SU-DHL-6 (cell line): ENCODE measurements at regions not wholly inside any gene's neighbourhood (a gene's known extent, or its start where the extent isn't known, plus 50 kb on each side); places are given as distances from the start of the nearest gene placed in this dataset.

Experiments
- H2AFZ ChIP-seq: fragments of 200-600 bp; sonication (generic); 2 replicates; pipeline ENCODE4 v1.6.1; 2014; ENCODE audit warnings: low read depth, mild to moderate bottlenecking, moderate library complexity, mixed read lengths, antibody characterized with exemption, low read length; ENCODE audit not compliant: severe bottlenecking
- H3F3A ChIP-seq: fragments of 200-600 bp; shearing (Covaris generic); 2 replicates; pipeline ENCODE4 v1.6.0; 2016; ENCODE audit warnings: antibody characterized with exemption, mild to moderate bottlenecking; ENCODE audit not compliant: insufficient read depth
- H3K27ac ChIP-seq: fragments of 200-600 bp; sonication (generic); 2 replicates; pipeline ENCODE4 v1.5.1; 2016; ENCODE audit warnings: low read depth, mild to moderate bottlenecking, low read length, moderate library complexity, mixed read lengths
- H3K27me3 ChIP-seq: fragments of 200-600 bp; sonication (generic), shearing (Covaris generic); 2 replicates; pipeline ENCODE4 v1.6.0; 2014; ENCODE audit warnings: mild to moderate bottlenecking, low read length
- H3K36me3 ChIP-seq: fragments of 200-600 bp; sonication (generic); 2 replicates; pipeline ENCODE4 v1.6.1; 2014; ENCODE audit warnings: mild to moderate bottlenecking, low read length, mixed read lengths
- H3K4me2 ChIP-seq: fragments of 300-600, 200-600 bp; shearing (Covaris generic), sonication (generic); 2 replicates; pipeline ENCODE4 v1.6.0; 2014; ENCODE audit warnings: low read length, low read depth, mild to moderate bottlenecking; ENCODE audit not compliant: poor library complexity, severe bottlenecking
- H3K4me3 ChIP-seq: fragments of 200-600 bp; sonication (generic); 2 replicates; pipeline ENCODE4 v1.5.1; 2014; ENCODE audit warnings: antibody characterized with exemption, low read length, mild to moderate bottlenecking, mixed read lengths; ENCODE audit not compliant: insufficient read depth, poor library complexity, severe bottlenecking
- H3K79me2 ChIP-seq: fragments of 200-600 bp; sonication (generic); 2 replicates; pipeline ENCODE4 v1.6.1; 2014; ENCODE audit warnings: mild to moderate bottlenecking, low read length, moderate library complexity; ENCODE audit not compliant: insufficient read depth
- H3K9ac ChIP-seq: fragments of 200-600 bp; sonication (generic); 2 replicates; pipeline ENCODE4 v1.7.0; 2014; ENCODE audit warnings: mild to moderate bottlenecking, low read length
- H3K9me2 ChIP-seq: fragments of 200-600 bp; sonication (generic); replicated peaks from 2 replicates; pipeline ENCODE4 v1.6.1; 2014; ENCODE audit warnings: low read length; ENCODE audit not compliant: insufficient read depth
- H3K9me3 ChIP-seq: fragments of 200-600 bp; sonication (generic); 2 replicates; pipeline ENCODE4 v1.6.1; 2014; ENCODE audit warnings: low read length, mixed read lengths; ENCODE audit not compliant: insufficient read depth
- H4K20me1 ChIP-seq: fragments of 200-600 bp; sonication (generic); 2 replicates; pipeline ENCODE4 v1.6.1; 2014; ENCODE audit warnings: low read depth, mild to moderate bottlenecking, antibody characterized with exemption, low read length, moderate library complexity, mixed read lengths
- EZH2phosphoT487 ChIP-seq: fragments of 200-600 bp; sonication (generic), shearing (Covaris generic); conservative IDR thresholded peaks from 2 replicates; pipeline ENCODE4 v1.6.1; 2018; ENCODE audit warnings: mild to moderate bottlenecking, antibody characterized with exemption, low read length, moderate library complexity, mixed read lengths
- TF ChIP-seq, protein P1 (sequence below): fragments of 200-600 bp; sonication (generic); IDR thresholded peaks from one replicate; pipeline ENCODE4 v1.5.1; 2017; ENCODE audit warnings: antibody characterized with exemption, mild to moderate bottlenecking, low read length, moderate library complexity; ENCODE audit not compliant: insufficient read depth, poor library complexity, severe bottlenecking

DNA sequence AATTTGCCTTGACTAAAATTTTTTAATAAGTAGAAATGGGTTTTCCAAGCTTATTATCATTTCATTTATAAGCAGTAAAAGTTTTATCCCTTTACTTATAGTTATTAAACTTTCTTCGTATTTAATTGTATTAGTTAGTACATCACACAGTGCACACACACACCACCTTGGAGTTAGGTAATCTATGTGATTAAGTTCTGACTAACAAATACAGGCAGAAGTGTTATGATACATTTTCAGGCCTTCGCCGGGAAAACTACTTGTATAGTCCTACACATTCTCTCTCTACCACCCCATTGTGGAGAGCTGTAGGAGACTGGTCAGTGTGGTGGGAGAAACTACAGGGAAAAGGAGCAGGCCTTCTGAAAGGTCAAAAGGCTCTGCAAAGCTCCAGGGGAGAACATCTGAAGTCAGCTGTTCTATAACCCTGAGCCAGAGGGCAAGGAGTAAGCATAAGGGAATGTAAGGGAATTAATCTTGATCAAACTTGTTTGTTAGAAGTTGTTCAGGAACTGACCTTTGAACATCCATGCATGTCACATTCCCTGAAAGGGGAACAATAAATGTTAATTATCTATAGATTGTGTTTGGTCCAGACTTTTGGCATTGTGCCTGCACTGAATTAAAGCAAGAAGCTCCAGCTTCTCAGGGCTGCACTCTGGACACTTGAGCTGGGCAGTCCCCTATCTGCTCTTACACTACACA is 231.7 kb downstream of the FSIP2 start:
- Histone ChIP-seq H3K79me2 (no peaks in the 10 kb centered on the region), H3K9ac (no peak overlapping the region), H3K4me3 (no peak overlapping the region), H3K9me3 (no peaks in the 10 kb centered on the region), H3K9me2 (no peaks in the 10 kb centered on the region), H2AFZ (no peak overlapping the region), H3K27ac (no peak overlapping the region), H3K4me2 (no peak overlapping the region), H4K20me1 (no peaks in the 10 kb centered on the region), H3K36me3 (no peaks in the 10 kb centered on the region), H3K27me3 (no peaks in the 10 kb centered on the region), H3F3A (no peaks in the 10 kb centered on the region)
- TF ChIP-seq, protein P1, sequence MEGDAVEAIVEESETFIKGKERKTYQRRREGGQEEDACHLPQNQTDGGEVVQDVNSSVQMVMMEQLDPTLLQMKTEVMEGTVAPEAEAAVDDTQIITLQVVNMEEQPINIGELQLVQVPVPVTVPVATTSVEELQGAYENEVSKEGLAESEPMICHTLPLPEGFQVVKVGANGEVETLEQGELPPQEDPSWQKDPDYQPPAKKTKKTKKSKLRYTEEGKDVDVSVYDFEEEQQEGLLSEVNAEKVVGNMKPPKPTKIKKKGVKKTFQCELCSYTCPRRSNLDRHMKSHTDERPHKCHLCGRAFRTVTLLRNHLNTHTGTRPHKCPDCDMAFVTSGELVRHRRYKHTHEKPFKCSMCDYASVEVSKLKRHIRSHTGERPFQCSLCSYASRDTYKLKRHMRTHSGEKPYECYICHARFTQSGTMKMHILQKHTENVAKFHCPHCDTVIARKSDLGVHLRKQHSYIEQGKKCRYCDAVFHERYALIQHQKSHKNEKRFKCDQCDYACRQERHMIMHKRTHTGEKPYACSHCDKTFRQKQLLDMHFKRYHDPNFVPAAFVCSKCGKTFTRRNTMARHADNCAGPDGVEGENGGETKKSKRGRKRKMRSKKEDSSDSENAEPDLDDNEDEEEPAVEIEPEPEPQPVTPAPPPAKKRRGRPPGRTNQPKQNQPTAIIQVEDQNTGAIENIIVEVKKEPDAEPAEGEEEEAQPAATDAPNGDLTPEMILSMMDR, result no peak
- TF ChIP-seq EZH2phosphoT487, result no peak

DNA sequence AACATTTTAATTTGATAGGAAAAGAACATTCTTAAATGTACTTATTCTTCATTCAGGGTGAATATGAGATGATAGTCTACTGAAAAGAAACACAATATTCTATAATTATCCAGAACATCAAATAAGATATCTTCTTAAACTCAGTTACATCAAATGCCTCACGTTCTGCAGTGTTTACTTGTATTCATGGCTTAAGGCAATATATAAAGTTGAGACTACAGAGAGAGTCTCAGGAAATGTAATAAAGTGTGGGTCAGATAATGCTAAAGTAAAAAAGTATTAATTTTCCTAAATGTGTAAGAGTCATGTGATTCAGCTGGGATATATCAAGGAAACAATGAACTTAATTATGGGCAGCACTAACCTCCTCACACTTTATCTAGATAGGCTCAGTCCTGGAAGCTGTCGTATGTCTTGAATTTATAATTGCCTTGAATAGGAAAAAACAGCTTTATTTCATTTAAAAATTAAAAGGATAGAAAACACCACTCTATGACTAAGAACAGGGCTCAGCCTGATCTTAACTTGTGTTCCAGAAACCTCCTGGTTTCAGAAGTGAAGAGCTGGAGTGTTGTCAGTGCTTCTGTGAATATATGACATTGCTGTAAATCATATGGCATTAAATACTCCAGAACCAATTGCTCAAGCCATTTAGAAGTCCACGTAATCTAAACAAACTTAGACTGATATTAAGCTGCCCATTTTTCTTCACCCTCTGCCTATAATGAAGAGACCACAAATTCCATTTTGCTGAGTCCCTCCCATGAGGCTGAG is 240.2 kb downstream of the FSIP2 start:
- Histone ChIP-seq H3K4me2 (no peak overlapping the region), H3K4me3 (no peak overlapping the region), H3K9me3 (no peaks in the 10 kb centered on the region), H3K9ac (no peak overlapping the region), H2AFZ (no peak overlapping the region), H3K27me3 (no peaks in the 10 kb centered on the region), H3F3A (no peaks in the 10 kb centered on the region), H3K9me2 (no peaks in the 10 kb centered on the region), H3K27ac (no peak overlapping the region), H4K20me1 (no peaks in the 10 kb centered on the region), H3K79me2 (no peaks in the 10 kb centered on the region), H3K36me3 (no peaks in the 10 kb centered on the region)
- TF ChIP-seq, protein P1, result no peak
- no peak for TF ChIP-seq EZH2phosphoT487

DNA sequence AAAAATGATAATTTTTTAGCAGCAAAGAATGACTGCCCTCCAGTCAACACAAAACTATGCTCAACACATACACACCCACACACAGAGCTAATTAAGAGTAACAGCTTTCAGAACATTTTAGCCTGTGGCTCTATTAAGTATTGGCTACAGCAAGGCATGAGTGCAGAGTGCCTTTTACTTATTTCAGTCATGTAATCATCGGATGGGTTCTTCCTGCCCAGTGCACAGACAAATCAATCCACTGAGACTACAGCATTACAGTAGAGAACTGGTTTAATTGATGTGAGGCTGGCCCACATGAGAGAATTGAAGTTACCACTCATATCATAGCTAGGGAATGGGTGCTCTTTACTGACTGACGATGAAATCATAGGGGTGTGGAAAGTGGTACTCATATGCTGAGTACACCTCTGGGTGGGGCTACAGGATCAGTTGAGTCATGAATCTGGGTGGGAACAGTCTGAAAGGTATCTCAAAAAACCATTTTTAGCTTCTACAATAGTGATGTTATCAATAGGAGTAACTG is 241.0 kb downstream of the FSIP2 start:
- Histone ChIP-seq H3K4me2 (no peak overlapping the region), H3K27ac (no peak overlapping the region), H2AFZ (no peak overlapping the region)

More for the DNA sequence above, 241.0 kb downstream of the FSIP2 start:
- Histone ChIP-seq H3K9ac (no peak overlapping the region), H3F3A (no peaks in the 10 kb centered on the region), H3K9me3 (no peaks in the 10 kb centered on the region), H3K9me2 (no peaks in the 10 kb centered on the region), H3K79me2 (no peaks in the 10 kb centered on the region), H3K27me3 (no peaks in the 10 kb centered on the region), H3K4me3 (no peak overlapping the region), H4K20me1 (no peaks in the 10 kb centered on the region), H3K36me3 (no peaks in the 10 kb centered on the region)
- TF ChIP-seq, protein P1, result no peak
- TF ChIP-seq EZH2phosphoT487, result no peak
